ENCODE measurements at regions not wholly inside any gene's neighbourhood (a gene's known extent, or its start where the extent isn't known, plus 50 kb on each side); places are given as distances from the start of the nearest gene placed in this dataset.

- no peak for TF ChIP-seq CTCF (conservative IDR thresholded peaks at IDR 0.05)
- H3K27ac ChIP-seq = no peak overlapping the region
These were observed 196.8 kb downstream of the CBLN1 start for GRCh38 chr16:49084628-49085390.

DNA sequence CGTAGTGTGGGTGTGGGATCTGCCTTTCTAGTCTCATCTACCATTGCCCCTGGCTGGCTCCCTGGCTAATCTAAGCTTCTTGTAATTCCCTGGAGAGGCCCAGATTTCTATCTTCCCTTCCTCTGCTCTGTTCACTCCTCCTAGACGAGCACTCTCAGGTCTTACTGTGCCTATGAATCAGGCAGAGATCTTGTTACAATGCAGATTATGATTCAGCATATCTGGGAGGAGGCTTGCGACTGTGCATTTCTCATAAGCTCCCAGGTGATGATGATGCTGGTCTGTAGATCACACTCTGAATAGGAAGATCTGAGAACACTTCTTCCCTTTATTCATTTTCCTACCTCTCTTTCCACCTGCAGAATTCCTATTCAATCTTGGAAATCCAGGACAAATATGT, 200.1 kb downstream of the CBLN1 start:
- TF ChIP-seq CTCF (conservative IDR thresholded peaks at IDR 0.05) = no peak
- no peak overlapping the region for H3K27ac ChIP-seq

- TF ChIP-seq CTCF (conservative IDR thresholded peaks at IDR 0.05) = no peak
- no peak overlapping the region for H3K27ac ChIP-seq
These were observed 200.6 kb downstream of the CBLN1 start for GRCh38 chr16:49081086-49081485.

- no peak overlapping the region for H3K27ac ChIP-seq
- TF ChIP-seq CTCF (conservative IDR thresholded peaks at IDR 0.05) = no peak
These were observed 203.1 kb downstream of the CBLN1 start for GRCh38 chr16:49078571-49078970.

GRCh38 chr16:49078104-49078503, 203.5 kb downstream of the CBLN1 start:
- H3K27ac ChIP-seq = no peak overlapping the region
- no peak for TF ChIP-seq CTCF (conservative IDR thresholded peaks at IDR 0.05)

- TF ChIP-seq CTCF (conservative IDR thresholded peaks at IDR 0.05) = no peak
These were observed 205.9 kb downstream of the CBLN1 start for GRCh38 chr16:49075709-49076108.

DNA sequence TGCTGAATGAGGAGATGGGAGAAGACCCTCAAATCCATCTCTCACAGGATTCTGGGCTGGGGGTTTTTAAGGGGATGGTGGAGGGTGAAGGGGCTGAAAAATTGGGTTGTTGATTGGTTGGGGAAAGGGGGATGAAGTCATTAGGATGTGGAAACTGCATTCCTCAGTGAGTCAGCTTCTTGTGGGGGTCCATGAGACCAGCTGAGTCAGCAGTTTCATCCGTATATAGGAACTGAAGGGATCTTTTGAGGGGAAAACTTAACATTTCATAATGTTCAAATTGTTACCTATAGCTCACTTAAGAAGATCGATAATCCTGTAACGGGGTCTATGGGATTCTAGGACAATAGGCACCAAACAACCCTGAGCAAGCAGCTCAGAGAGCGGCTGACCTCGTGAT, 213.4 kb downstream of the CBLN1 start:
- no peak for TF ChIP-seq CTCF (conservative IDR thresholded peaks at IDR 0.05)
- no peak overlapping the region for H3K27ac ChIP-seq

More at GRCh38 chr16:49075709-49076108, 205.9 kb downstream of the CBLN1 start:
- H3K27ac ChIP-seq = no peak overlapping the region
